Endothelial cell of umbilical vein (primary cell): ENCODE measurements at regions not wholly inside any gene's neighbourhood (a gene's known extent, or its start where the extent isn't known, plus 50 kb on each side); places are given as distances from the start of the nearest gene placed in this dataset.

ENCODE experiments used
- CTCF ChIP-seq, 2 donors: IDR thresholded peaks; 1 replicate in 1 of 2; 2 replicates in 1 of 2; pipeline ENCODE4 v1.5.1; 2011; ENCODE audit warnings: low read length in 2 of 2, mild to moderate bottlenecking in 2 of 2, moderate library complexity in 2 of 2, control low read depth in 1 of 2, inconsistent platforms in 1 of 2, low read depth in 1 of 2; ENCODE audit not compliant: insufficient read depth in 1 of 2; ENCODE audit errors: extremely low read depth in 1 of 2
- EZH2 ChIP-seq: IDR thresholded peaks from 2 replicates; pipeline ENCODE4 v1.6.1; 2012; ENCODE audit warnings: borderline replicate concordance, low read depth, mild to moderate bottlenecking, moderate library complexity, low read length, inconsistent platforms; ENCODE audit not compliant: severe bottlenecking
- GATA2 ChIP-seq: IDR thresholded peaks from 2 replicates; pipeline ENCODE4 v1.7.0; 2011; ENCODE audit warnings: low read depth, mild to moderate bottlenecking, moderate library complexity, mixed read lengths, low read length; ENCODE audit not compliant: insufficient read length, insufficient read depth
- JUN ChIP-seq: IDR thresholded peaks from 2 replicates; pipeline ENCODE4 v1.6.1; 2011; ENCODE audit warnings: borderline replicate concordance, low read depth; ENCODE audit not compliant: insufficient read length, insufficient read depth
- MAX ChIP-seq: IDR thresholded peaks from 2 replicates; pipeline ENCODE4 v1.6.1; 2011; ENCODE audit not compliant: insufficient read depth, insufficient read length
- MYC ChIP-seq: IDR thresholded peaks from one replicate; pipeline ENCODE4 v1.6.1; 2011; ENCODE audit warnings: mild to moderate bottlenecking, low read depth, low read length
- POLR2A ChIP-seq: IDR thresholded peaks from 2 replicates; pipeline ENCODE4 v1.6.1; 2012; ENCODE audit warnings: low read depth, mild to moderate bottlenecking, control low read depth, low read length
- POLR2AphosphoS5 ChIP-seq: IDR thresholded peaks from 2 replicates; pipeline ENCODE4 v1.6.1; 2012; ENCODE audit warnings: low read depth, mild to moderate bottlenecking, control low read depth, low read length, moderate library complexity; ENCODE audit not compliant: insufficient read depth

- TF ChIP-seq POLR2A, result no peak
- no peak for TF ChIP-seq CTCF (IDR thresholded peaks at IDR 0.05; ENCODE audit: extremely low read depth in 1 of 2, insufficient read depth in 1 of 2, low read depth in 1 of 2, low read length in 2 of 2)
- no peak for TF ChIP-seq EZH2
- no peak for TF ChIP-seq POLR2AphosphoS5
- TF ChIP-seq MAX, result no peak
- no peak for TF ChIP-seq MYC
- TF ChIP-seq GATA2, result no peak
- TF ChIP-seq JUN, result peak; percentile 57
These were observed 204.7 kb upstream of the MCTP2 start for GRCh38 chr15:94026458-94027304.
